ENCODE measurements at regions not wholly inside any gene's neighbourhood (a gene's known extent, or its start where the extent isn't known, plus 50 kb on each side); places are given as distances from the start of the nearest gene placed in this dataset.
"Not testable (repeated sequence)": the region's sequence is repeated elsewhere in the genome, so short reads cannot be mapped to it uniquely, and the experiment has no call there.

- DNase-seq = no peak
Measured at GRCh38 chr14:45819107-45819506, 566.1 kb upstream of the MIS18BP1 start.

- DNase-seq = no peak
Measured at GRCh38 chr14:45811155-45811554, 558.2 kb upstream of the MIS18BP1 start.

DNA sequence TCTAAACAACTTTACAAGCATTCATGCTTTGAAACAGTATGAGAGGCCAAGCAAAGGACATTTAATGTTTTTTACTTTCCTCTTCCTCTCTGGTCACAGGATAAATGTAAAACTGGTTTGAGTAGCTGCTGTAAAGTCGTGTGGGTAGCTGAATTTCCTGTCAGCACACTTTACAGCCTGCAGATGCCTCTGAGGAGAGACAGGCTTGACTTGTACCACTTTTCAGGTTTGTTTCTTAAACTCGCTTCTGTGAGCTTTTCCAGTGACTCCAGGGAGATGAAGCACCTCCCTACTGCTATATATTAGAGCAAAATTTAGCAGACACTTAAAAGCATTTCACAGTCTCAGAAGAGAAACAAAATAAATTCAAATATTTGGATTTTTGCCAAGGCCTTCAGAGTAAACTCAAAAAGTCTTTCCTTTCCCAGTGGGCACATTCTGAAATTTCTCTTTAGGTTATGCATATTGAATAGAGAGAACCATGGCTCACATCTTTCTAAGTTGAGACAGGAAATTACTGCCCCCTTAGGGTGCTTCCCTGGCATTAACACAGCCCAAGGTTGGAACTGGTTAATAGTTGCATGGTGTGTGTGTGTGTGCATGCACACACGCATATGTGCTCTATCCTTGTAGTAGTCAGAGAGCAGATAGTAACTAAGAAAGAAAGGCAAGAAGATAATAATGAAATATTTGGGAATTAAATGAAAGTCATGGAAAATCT, 557.3 kb upstream of the MIS18BP1 start:
- DNase-seq = no peak

DNA sequence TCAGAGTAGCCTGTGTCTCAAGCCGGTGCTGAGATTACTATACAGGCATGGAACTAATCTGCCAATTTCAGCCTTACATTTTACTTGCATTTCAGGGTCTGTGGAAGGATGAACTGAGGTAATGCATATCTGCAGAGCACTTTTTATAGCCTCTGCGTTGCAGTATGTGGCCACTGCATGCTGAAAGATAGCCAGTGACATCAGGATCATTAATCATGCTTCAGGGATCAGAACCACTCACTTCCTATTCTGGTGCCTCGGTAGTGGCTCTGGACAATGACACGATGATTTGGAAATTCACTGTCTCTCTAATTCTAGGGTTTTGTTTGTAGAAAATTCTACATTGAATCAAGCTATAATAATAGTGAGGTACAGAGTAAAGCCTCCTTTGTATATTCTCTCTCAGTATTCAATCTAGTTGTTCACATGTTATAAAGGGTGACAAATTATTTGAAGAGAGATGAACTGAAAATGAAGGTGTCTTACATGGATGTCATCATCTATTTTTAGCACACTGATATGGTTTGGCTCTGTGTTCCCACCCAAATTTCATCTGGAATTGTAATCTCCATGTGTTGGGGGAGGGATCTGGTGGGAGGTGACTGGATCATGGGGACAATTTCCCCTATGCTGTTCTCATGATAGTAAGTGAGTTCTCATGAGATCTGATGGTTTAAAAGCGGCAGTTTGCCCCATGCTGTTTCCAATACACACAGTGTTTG, 554.3 kb upstream of the MIS18BP1 start:
- no peak for DNase-seq

DNA sequence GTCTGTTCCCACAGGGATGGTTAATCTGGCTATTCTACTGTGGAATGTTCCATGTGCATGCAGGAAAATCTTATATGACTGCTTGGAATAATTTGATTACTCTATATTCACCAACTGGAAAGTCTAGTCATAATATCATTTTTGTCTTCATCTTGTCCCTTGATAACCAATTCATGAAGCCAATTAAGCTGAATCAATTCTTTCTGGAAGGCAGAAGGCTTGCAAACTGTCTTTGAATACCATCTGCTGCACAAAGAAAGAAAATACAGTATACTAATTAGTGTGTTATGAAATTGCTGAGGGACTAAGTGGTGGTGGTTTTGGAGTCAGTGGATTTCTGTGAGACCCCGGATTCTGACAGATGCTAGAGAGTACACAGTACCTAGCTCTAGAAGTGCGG, 546.5 kb upstream of the MIS18BP1 start:
- DNase-seq = no peak

DNA sequence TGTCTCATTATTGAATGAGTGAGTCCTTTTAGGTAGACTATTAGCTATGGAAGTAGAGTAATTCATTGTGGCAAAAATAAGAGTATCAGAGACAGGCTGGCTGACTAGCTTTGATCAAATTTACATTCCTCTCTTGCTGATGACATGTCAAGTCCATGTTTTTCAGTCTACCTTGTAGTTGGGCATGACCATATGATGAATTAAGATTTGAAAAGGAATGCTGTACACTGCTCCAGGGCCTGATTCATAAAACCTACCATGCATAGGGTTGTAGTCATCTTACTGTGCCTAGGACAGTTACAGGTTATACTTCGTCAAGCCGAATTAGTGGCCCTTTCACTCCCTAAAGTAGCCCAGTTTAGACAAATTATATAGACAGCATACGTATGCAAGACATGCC, 545.7 kb upstream of the MIS18BP1 start:
- no peak for DNase-seq

DNA sequence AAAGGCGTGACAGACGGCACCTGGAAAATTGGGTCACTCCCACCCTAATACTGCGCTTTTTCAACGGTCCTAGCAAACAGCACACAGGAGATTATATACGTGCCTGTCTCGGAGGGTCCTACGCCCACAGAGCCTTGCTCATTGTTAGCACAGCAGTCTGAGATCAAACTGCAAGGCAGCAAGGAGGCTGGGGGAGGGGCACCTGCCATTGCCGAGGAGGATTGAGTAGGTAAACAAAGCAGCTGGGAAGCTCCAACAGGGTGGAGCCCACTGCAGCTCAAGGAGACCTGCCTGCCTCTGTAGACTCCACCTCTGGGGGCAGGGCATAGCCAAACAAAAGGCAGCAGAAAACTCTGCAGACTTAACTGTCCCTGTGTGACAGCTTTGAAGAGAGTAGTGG, 543.0 kb upstream of the MIS18BP1 start:
- DNase-seq = not testable (repeated sequence)

- DNase-seq = no peak
Measured at GRCh38 chr14:45793081-45793480, 540.1 kb upstream of the MIS18BP1 start.

DNA sequence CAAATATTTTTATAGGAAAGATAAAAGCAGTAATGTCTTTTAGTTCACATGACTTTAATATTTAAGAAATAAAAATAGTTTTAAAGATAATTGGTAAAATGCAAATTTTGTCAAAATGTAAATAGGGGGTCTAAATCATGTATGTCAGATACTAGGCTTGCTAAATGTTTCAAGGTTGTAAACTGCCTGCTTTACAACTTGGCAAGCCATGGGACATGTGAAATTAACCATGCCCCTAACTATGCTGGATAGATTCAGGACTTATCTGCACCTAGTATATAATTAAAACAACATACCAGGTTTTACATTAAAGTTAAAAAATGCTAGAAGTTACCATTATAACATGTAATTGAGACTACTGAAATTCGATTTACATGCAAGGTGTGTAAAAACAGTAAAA, 537.3 kb upstream of the MIS18BP1 start:
- no peak for DNase-seq

- DNase-seq = no peak
Measured at GRCh38 chr14:45787167-45787566, 534.2 kb upstream of the MIS18BP1 start.

- no peak for DNase-seq
Measured at GRCh38 chr14:45786266-45786665, 533.3 kb upstream of the MIS18BP1 start.

GRCh38 chr14:45785240-45785639, 532.2 kb upstream of the MIS18BP1 start:
- DNase-seq = no peak

GRCh38 chr14:45766247-45766646, 513.2 kb upstream of the MIS18BP1 start:
- no peak for DNase-seq

DNA sequence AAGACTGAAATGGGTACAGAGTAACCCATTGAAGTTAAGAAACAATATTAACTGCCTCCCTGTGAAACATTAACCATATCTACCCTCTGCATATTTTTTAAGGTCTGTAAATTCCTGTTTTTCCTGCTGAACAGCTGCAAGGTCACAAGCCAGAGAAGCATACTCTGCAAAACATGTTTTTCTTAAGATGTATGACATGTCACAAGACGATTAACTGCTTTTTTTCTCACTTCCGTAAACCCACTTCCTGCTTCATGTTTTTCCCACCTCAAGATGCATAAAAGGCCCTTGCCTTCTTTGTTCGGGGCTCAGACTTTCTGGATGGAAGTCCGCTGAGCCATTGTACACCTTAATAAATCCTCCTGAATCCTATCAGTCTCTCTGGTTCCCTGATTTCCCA, 504.7 kb upstream of the MIS18BP1 start:
- no peak for DNase-seq

DNA sequence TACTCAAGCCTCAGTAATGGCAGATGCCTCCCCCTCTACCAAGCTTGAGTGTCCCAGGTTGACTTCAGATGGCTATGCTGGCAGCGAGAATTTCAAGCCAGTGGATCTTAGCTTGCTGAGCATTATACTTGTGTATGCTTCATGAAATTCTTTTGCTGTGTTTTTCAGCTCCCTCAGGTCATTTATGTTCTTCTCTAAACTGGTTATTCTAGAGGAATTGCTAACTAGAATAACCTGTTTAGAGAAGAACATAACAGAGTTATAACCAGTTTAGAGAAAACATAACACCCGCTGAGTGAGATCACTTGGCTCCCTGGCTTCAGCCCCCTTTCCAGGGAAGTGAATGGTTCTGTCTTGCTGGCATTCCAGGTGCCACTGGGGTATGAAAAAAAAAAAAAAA, 503.4 kb upstream of the MIS18BP1 start:
- DNase-seq = not testable (repeated sequence)

DNA sequence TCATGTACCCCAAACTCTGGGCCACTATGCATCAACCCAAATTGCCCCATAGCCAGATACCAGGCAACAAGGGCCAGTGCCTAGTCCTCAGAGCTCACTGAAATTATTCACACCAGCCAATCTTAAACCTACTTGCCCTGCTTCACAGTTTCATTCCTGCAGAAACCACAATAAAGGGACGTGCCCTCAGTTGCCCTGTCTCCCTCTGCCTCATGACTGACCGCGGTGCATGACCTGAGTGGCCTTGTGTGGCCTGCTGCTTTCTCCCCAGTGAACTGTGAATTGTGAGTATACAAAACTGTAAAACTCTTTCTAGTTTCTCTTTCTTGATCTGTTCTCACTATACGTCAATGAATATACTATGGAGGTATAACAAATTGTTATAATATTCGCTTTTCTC, 490.9 kb upstream of the MIS18BP1 start:
- DNase-seq = no peak

DNA sequence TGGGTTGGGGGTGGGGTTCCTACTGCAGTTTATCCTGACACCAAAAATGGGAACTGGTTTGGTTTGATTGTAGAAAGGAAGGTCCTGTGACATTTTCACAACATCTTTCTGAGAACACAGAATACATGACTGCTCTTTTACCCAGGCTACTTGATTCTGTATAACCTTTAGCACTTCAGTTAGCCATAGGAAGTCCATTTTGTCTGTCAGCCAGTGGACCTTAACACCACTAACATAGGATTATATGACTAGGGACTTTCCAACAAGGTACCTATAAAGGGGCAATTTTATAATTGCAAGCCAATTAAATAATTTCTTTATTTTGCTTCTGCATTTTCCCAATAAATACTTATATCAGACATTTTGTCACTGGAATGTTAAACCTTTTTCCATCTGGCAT, 489.2 kb upstream of the MIS18BP1 start:
- no peak for DNase-seq

GRCh38 chr14:45728434-45729225, 475.6 kb upstream of the MIS18BP1 start:
- no peak for DNase-seq

DNA sequence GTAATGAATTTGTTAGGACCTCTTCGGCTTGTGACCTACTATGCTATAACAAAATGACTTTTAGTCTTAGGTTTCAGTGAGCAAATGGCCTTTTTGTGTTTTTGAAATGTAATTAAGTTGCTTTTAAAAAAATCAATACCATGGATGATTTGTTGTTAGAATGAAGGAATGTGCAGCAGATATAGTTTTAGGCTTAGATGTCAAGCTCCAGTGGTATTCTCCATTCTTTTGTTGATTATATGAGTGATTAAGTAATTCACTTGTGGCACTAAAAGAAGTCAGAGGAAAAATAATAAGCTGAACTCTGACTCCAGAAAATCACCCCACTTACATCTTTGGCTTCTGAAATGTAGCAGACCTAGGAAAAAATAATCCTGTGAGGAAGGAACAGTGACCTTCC, 474.1 kb upstream of the MIS18BP1 start:
- DNase-seq = no peak

- no peak for DNase-seq
Measured at GRCh38 chr14:45721472-45721871, 468.5 kb upstream of the MIS18BP1 start.

DNA sequence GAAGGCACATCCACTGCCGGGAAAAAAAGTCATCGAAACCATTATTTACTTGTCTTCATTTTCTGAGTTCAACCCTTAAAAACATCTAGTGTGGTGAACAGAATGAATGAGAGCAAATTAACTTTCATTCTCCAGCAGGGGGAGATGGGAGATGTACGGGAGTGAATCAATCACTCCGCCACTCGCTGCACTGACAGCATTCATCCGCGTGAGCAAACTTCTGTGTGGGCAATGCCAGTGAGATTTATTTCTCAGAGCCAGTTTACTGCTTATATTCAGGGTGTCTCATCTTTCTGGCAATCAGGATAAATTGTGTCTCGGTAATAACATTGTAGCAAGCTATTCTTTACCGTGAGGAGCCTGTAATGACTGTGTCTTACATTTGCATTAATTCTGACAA, 463.6 kb upstream of the MIS18BP1 start:
- DNase-seq = no peak

- DNase-seq = no peak
Measured at GRCh38 chr14:45715946-45716345, 462.9 kb upstream of the MIS18BP1 start.

GRCh38 chr14:45709541-45709940, 456.5 kb upstream of the MIS18BP1 start:
- no peak for DNase-seq
